Hepatocyte (in vitro differentiated cells): ENCODE measurements at regions not wholly inside any gene's neighbourhood (a gene's known extent, or its start where the extent isn't known, plus 50 kb on each side); places are given as distances from the start of the nearest gene placed in this dataset.

ENCODE experiments used
- CTCF ChIP-seq: fragments of 200-600 bp; sonication (generic); IDR thresholded peaks from 2 replicates; pipeline ENCODE4 v1.5.1; 2016; ENCODE audit warnings: antibody characterized with exemption, mild to moderate bottlenecking; ENCODE audit not compliant: poor library complexity
- EZH2 ChIP-seq: fragments of 200-600 bp; sonication (generic); IDR thresholded peaks from 2 replicates; pipeline ENCODE4 v1.6.1; 2016; ENCODE audit warnings: antibody characterized with exemption, mild to moderate bottlenecking, borderline replicate concordance
- EZH2phosphoT487 ChIP-seq: fragments of 200-600 bp; sonication (generic); IDR thresholded peaks from one replicate; pipeline ENCODE4 v1.6.1; 2018; ENCODE audit warnings: antibody characterized with exemption, mild to moderate bottlenecking, low read depth, moderate library complexity; ENCODE audit not compliant: unreplicated experiment, severe bottlenecking

GRCh38 chr2:23246992-23247683 is 137.8 kb upstream of the KLHL29 start:
- TF ChIP-seq EZH2 (no peak), CTCF (no peak), EZH2phosphoT487 (no peak)
